ENCODE measurements at regions not wholly inside any gene's neighbourhood (a gene's known extent, or its start where the extent isn't known, plus 50 kb on each side); places are given as distances from the start of the nearest gene placed in this dataset.

DNA sequence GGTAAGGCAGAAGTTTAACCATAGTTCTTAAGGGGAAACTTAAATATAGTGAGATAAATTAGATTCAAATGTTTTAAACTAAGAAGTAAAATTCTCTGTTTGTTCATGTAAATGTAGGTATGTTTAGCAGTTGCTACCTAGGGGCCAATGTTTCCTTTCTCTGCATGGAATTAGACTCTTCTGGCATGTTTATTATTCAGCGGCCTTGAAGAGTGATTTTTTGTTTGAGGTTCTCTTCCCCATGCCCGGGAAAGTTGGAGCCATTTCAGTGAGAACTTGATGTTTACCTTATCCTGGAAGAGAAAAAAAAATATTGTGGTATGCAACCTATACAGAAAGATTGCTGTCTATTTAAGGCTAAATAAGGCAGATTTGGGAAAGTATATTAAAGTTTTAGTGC is 492.9 kb downstream of the KLF5 start:
- Histone ChIP-seq H3K4me3 (replicated peaks; ENCODE audit: low read depth, low read length) (no peak overlapping the region), H3K27me3 (replicated peaks; ENCODE audit: control insufficient read depth, insufficient read depth, low read length) (no peaks in the 10 kb centered on the region), H3K36me3 (ENCODE audit: control insufficient read depth, insufficient read depth, low read length) (no peaks in the 10 kb centered on the region)
- TF ChIP-seq, protein P1, sequence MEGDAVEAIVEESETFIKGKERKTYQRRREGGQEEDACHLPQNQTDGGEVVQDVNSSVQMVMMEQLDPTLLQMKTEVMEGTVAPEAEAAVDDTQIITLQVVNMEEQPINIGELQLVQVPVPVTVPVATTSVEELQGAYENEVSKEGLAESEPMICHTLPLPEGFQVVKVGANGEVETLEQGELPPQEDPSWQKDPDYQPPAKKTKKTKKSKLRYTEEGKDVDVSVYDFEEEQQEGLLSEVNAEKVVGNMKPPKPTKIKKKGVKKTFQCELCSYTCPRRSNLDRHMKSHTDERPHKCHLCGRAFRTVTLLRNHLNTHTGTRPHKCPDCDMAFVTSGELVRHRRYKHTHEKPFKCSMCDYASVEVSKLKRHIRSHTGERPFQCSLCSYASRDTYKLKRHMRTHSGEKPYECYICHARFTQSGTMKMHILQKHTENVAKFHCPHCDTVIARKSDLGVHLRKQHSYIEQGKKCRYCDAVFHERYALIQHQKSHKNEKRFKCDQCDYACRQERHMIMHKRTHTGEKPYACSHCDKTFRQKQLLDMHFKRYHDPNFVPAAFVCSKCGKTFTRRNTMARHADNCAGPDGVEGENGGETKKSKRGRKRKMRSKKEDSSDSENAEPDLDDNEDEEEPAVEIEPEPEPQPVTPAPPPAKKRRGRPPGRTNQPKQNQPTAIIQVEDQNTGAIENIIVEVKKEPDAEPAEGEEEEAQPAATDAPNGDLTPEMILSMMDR (IDR thresholded peaks at IDR 0.05; ENCODE audit: insufficient read depth, low read length, poor library complexity, severe bottlenecking) = no peak
- no peak for DNase-seq (ENCODE audit: extremely low read depth, insufficient read length)

- TF ChIP-seq, protein P1 (IDR thresholded peaks at IDR 0.05; ENCODE audit: insufficient read depth, low read length, poor library complexity, severe bottlenecking) = no peak
- Histone ChIP-seq H3K27me3 (replicated peaks; ENCODE audit: control insufficient read depth, insufficient read depth, low read length) (no peaks in the 10 kb centered on the region), H3K36me3 (ENCODE audit: control insufficient read depth, insufficient read depth, low read length) (no peaks in the 10 kb centered on the region)
These were observed 490.9 kb downstream of the KLF5 start for GRCh38 chr13:73549717-73550116.

DNA sequence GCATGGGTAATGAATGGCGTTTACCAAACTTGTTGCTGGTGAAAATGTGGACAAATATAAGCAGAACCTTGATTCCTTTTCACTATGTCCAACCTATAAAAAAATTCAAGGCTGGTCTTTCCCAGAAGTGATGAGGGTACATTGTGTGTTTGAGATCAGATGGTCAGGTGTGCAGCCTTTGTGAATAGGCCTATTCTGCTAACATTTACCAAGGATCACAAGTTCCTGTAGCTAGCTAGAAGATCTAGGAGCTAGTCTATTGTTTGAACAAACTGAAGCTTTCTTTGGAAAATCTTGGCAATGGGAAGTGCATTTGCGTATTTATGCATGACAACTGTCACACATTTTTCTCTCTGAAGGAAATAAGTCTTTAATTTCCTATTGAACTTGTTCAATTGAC is 489.6 kb downstream of the KLF5 start:
- TF ChIP-seq, protein P1 (IDR thresholded peaks at IDR 0.05; ENCODE audit: insufficient read depth, low read length, poor library complexity, severe bottlenecking) = no peak
- no peak overlapping the region for H3K4me3 ChIP-seq (replicated peaks; ENCODE audit: low read depth, low read length)
- H3K36me3 ChIP-seq (ENCODE audit: control insufficient read depth, insufficient read depth, low read length) = no peaks in the 10 kb centered on the region
- no peaks in the 10 kb centered on the region for H3K27me3 ChIP-seq (replicated peaks; ENCODE audit: control insufficient read depth, insufficient read depth, low read length)
- no peak for DNase-seq (ENCODE audit: extremely low read depth, insufficient read length)

More at GRCh38 chr13:73549717-73550116, 490.9 kb downstream of the KLF5 start:
- no peak for DNase-seq (ENCODE audit: extremely low read depth, insufficient read length)
- no peak overlapping the region for H3K4me3 ChIP-seq (replicated peaks; ENCODE audit: low read depth, low read length)

DNA sequence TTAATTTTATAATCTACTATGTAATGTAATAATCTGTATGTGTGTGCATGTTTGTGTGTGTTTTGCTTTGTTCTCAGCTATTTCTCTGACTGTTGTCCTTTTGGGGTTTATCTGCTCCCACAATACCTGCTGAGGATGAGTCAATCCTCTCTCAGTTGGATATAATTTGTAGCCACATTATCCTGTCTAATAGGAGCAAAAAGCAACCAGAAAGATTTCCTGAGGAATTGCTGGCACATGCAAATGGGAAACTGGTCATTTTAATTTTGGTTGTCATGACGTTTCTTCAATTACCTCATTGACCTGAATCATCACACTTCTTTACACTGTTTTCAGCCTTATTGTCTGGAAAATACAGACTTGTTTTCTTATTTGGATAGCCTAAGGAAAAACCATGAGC is 488.4 kb downstream of the KLF5 start:
- TF ChIP-seq, protein P1 (IDR thresholded peaks at IDR 0.05; ENCODE audit: insufficient read depth, low read length, poor library complexity, severe bottlenecking) = no peak
- no peak for DNase-seq (ENCODE audit: extremely low read depth, insufficient read length)
- Histone ChIP-seq H3K4me3 (replicated peaks; ENCODE audit: low read depth, low read length) (no peak overlapping the region), H3K36me3 (ENCODE audit: control insufficient read depth, insufficient read depth, low read length) (no peaks in the 10 kb centered on the region), H3K27me3 (replicated peaks; ENCODE audit: control insufficient read depth, insufficient read depth, low read length) (no peaks in the 10 kb centered on the region)

DNA sequence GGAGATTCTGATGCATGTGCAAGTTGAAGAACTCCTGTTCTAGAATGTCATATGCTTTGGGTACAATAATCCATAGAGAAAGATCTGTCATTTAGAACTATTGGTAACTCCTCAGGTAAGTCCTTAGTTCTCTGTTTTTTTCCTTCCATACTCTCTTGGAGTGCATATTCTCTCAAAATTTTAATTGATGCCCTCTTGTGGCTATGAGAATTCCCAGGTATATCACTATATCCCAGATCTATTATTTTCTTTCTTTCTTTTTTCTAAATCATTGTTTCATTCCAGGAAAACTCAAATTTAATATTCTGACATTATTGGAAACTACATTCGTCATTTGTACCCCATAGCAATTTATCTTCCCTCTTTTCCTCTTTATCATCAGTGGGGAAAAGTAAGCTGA is 485.4 kb downstream of the KLF5 start:
- H3K4me3 ChIP-seq (replicated peaks; ENCODE audit: low read depth, low read length) = no peak overlapping the region
- no peaks in the 10 kb centered on the region; the same call in 1 of the 2 replicates for H3K27me3 ChIP-seq (replicated peaks; ENCODE audit: control insufficient read depth, insufficient read depth, low read length)
- DNase-seq (ENCODE audit: extremely low read depth, insufficient read length) = no peak
- TF ChIP-seq, protein P1 (IDR thresholded peaks at IDR 0.05; ENCODE audit: insufficient read depth, low read length, poor library complexity, severe bottlenecking) = no peak
- H3K36me3 ChIP-seq (ENCODE audit: control insufficient read depth, insufficient read depth, low read length) = no peaks in the 10 kb centered on the region

- no peak for DNase-seq (ENCODE audit: extremely low read depth, insufficient read length)
- Histone ChIP-seq H3K4me3 (replicated peaks; ENCODE audit: low read depth, low read length) (no peak overlapping the region), H3K36me3 (ENCODE audit: control insufficient read depth, insufficient read depth, low read length) (no peaks in the 10 kb centered on the region), H3K27me3 (replicated peaks; ENCODE audit: control insufficient read depth, insufficient read depth, low read length) (no peaks in the 10 kb centered on the region; the same call in 1 of the 2 replicates)
- TF ChIP-seq, protein P1 (IDR thresholded peaks at IDR 0.05; ENCODE audit: insufficient read depth, low read length, poor library complexity, severe bottlenecking) = no peak
These were observed 483.6 kb downstream of the KLF5 start for GRCh38 chr13:73542446-73542845.
